HG03575 (cell line): ENCODE measurements at regions not wholly inside any gene's neighbourhood (a gene's known extent, or its start where the extent isn't known, plus 50 kb on each side); places are given as distances from the start of the nearest gene placed in this dataset.

ENCODE experiments used
- ATAC-seq: cut with Tn5 transposase; IDR thresholded peaks from one replicate; pipeline ENCODE4 v1.9.1; 2021; ENCODE audit not compliant: unreplicated experiment, insufficient number of reproducible peaks, low FRiP score; ENCODE audit errors: extremely low read depth

GRCh38 chr10:3016016-3016415 is 51.3 kb upstream of the PFKP start:
- ATAC-seq = no peak

GRCh38 chr10:3014968-3015367 is 52.4 kb upstream of the PFKP start:
- no peak for ATAC-seq

GRCh38 chr10:3012223-3012622 is 55.1 kb upstream of the PFKP start:
- no peak for ATAC-seq

GRCh38 chr10:3010816-3011460 is 56.4 kb upstream of the PFKP start:
- no peak for ATAC-seq

- ATAC-seq = no peak
Observed at GRCh38 chr10:3010334-3010733, 57.0 kb upstream of the PFKP start.

- no peak for ATAC-seq
Observed at GRCh38 chr10:3009341-3009740, 58.0 kb upstream of the PFKP start.

- no peak for ATAC-seq
Observed at GRCh38 chr10:3008518-3009195, 58.7 kb upstream of the PFKP start.

- no peak for ATAC-seq
Observed at GRCh38 chr10:3006607-3007006, 60.7 kb upstream of the PFKP start.

- no peak for ATAC-seq
Observed at GRCh38 chr10:3006093-3006492, 61.3 kb upstream of the PFKP start.

GRCh38 chr10:3002304-3002703 is 65.0 kb upstream of the PFKP start:
- ATAC-seq = no peak

GRCh38 chr10:3000048-3000447 is 67.3 kb upstream of the PFKP start:
- ATAC-seq = no peak

- ATAC-seq = no peak
Observed at GRCh38 chr10:2994221-2994961, 73.0 kb upstream of the PFKP start.

GRCh38 chr10:2993636-2994035 is 73.7 kb upstream of the PFKP start:
- ATAC-seq = no peak

GRCh38 chr10:2992401-2993198 is 74.7 kb upstream of the PFKP start:
- ATAC-seq = no peak

GRCh38 chr10:2990764-2991163 is 76.6 kb upstream of the PFKP start:
- no peak for ATAC-seq

- no peak for ATAC-seq
Observed at GRCh38 chr10:2989292-2989947, 77.9 kb upstream of the PFKP start.

- no peak for ATAC-seq
Observed at GRCh38 chr10:2987185-2987768, 80.1 kb upstream of the PFKP start.

GRCh38 chr10:2986391-2986801 is 81.0 kb upstream of the PFKP start:
- no peak for ATAC-seq
